Liver (tissue), 3 donors: ENCODE measurements at regions not wholly inside any gene's neighbourhood (a gene's known extent, or its start where the extent isn't known, plus 50 kb on each side); places are given as distances from the start of the nearest gene placed in this dataset.

ENCODE experiments used
- ATF3 ChIP-seq: IDR thresholded peaks from 2 replicates; pipeline ENCODE4 v1.6.1; 2016; ENCODE audit warnings: antibody characterized with exemption
- CTCF ChIP-seq: fragments of 150-350 bp; IDR thresholded peaks from 2 replicates; pipeline ENCODE4 v1.5.1; 2017; ENCODE audit warnings: improper control_type of control experiment, low read depth, low read length; ENCODE audit not compliant: missing input control
- MAX ChIP-seq: IDR thresholded peaks from 2 replicates; pipeline ENCODE4 v1.6.1; 2016; ENCODE audit warnings: antibody characterized with exemption
- SP1 ChIP-seq: IDR thresholded peaks from 2 replicates; pipeline ENCODE4 v1.6.1; 2018; ENCODE audit warnings: antibody characterized with exemption, mild to moderate bottlenecking
- donor health status: healthy.
- donor health status: healthy.

- TF ChIP-seq ATF3 (no peak), CTCF (no peak), MAX (no peak), SP1 (no peak)
Observed at GRCh38 chr1:222196736-222197135, 351.2 kb downstream of the HHIPL2 start.
